Inflammatory macrophage (primary cell): ENCODE measurements at regions not wholly inside any gene's neighbourhood (a gene's known extent, or its start where the extent isn't known, plus 50 kb on each side); places are given as distances from the start of the nearest gene placed in this dataset.

Experiments
- DNase-seq, 2 donors: peaks; one replicate each; pipeline ENCODE4 v3.0.0-alpha.2; 2020 to 2022

- DNase-seq = no peak
These were observed 325.7 kb upstream of the RGMA start for GRCh38 chr15:93414576-93415231.

- DNase-seq = no peak
These were observed 324.7 kb upstream of the RGMA start for GRCh38 chr15:93413745-93414144.

GRCh38 chr15:93399121-93399520 lies 310.1 kb upstream of the RGMA start:
- DNase-seq = no peak

- no peak for DNase-seq
These were observed 300.2 kb upstream of the RGMA start for GRCh38 chr15:93389211-93389610.

GRCh38 chr15:93384886-93385285 lies 295.9 kb upstream of the RGMA start:
- DNase-seq = no peak

GRCh38 chr15:93382200-93382820 lies 293.3 kb upstream of the RGMA start:
- DNase-seq = no peak

- no peak for DNase-seq
These were observed 289.5 kb upstream of the RGMA start for GRCh38 chr15:93378558-93378957.

- DNase-seq = no peak
These were observed 283.8 kb upstream of the RGMA start for GRCh38 chr15:93372865-93373223.

GRCh38 chr15:93372208-93372864 lies 283.3 kb upstream of the RGMA start:
- no peak for DNase-seq

- no peak for DNase-seq
These were observed 277.5 kb upstream of the RGMA start for GRCh38 chr15:93366387-93367100.

GRCh38 chr15:93362821-93363220 lies 273.8 kb upstream of the RGMA start:
- DNase-seq = no peak

GRCh38 chr15:93362203-93362602 lies 273.2 kb upstream of the RGMA start:
- DNase-seq = no peak

- DNase-seq = no peak
These were observed 272.7 kb upstream of the RGMA start for GRCh38 chr15:93361703-93362102.

GRCh38 chr15:93360976-93361375 lies 272.0 kb upstream of the RGMA start:
- no peak for DNase-seq

- no peak for DNase-seq
These were observed 271.3 kb upstream of the RGMA start for GRCh38 chr15:93360318-93360717.

- DNase-seq = no peak
These were observed 270.6 kb upstream of the RGMA start for GRCh38 chr15:93359425-93360131.

- no peak for DNase-seq
These were observed 270.0 kb upstream of the RGMA start for GRCh38 chr15:93359060-93359408.

- DNase-seq = no peak
These were observed 269.4 kb upstream of the RGMA start for GRCh38 chr15:93358166-93359059.

GRCh38 chr15:93348711-93349545 lies 259.9 kb upstream of the RGMA start:
- DNase-seq = no peak

- DNase-seq = no peak
These were observed 259.0 kb upstream of the RGMA start for GRCh38 chr15:93347986-93348385.

GRCh38 chr15:93345981-93346380 lies 257.0 kb upstream of the RGMA start:
- DNase-seq = no peak
